Right renal pelvis (tissue), 4 donors: ENCODE measurements at regions not wholly inside any gene's neighbourhood (a gene's known extent, or its start where the extent isn't known, plus 50 kb on each side); places are given as distances from the start of the nearest gene placed in this dataset.

Source experiments
- DNase-seq, 4 donors: peaks; one replicate each; pipeline ENCODE4 v3.0.0-alpha.2; 2013; ENCODE audit warnings: low read depth in 4 of 4, low spot score in 3 of 4, missing footprints in 1 of 4

- no peak for DNase-seq
Measured at GRCh38 chr4:125155251-125155650, 159.5 kb upstream of the FAT4 start.

- DNase-seq, result no peak
Measured at GRCh38 chr4:125140966-125141495, 173.7 kb upstream of the FAT4 start.

- no peak for DNase-seq
Measured at GRCh38 chr4:125135652-125136051, 179.1 kb upstream of the FAT4 start.

- DNase-seq, result no peak
Measured at GRCh38 chr4:125132729-125133128, 182.0 kb upstream of the FAT4 start.

GRCh38 chr4:125131891-125132680, 182.7 kb upstream of the FAT4 start:
- no peak for DNase-seq

GRCh38 chr4:125125276-125125675, 189.5 kb upstream of the FAT4 start:
- no peak for DNase-seq

- DNase-seq, result peak in 1 of 4 donors; percentile 16
Measured at GRCh38 chr4:125123570-125124109, 191.1 kb upstream of the FAT4 start.

- DNase-seq, result no peak
Measured at GRCh38 chr4:125121581-125121980, 193.2 kb upstream of the FAT4 start.

GRCh38 chr4:125116431-125116830, 198.3 kb upstream of the FAT4 start:
- no peak for DNase-seq

GRCh38 chr4:125115941-125116340, 198.8 kb upstream of the FAT4 start:
- DNase-seq, result no peak

- DNase-seq, result no peak
Measured at GRCh38 chr4:125115476-125115875, 199.3 kb upstream of the FAT4 start.

- no peak for DNase-seq
Measured at GRCh38 chr4:125112536-125112935, 202.2 kb upstream of the FAT4 start.

- no peak for DNase-seq
Measured at GRCh38 chr4:125111323-125111722, 203.4 kb upstream of the FAT4 start.

GRCh38 chr4:125105561-125105960, 209.2 kb upstream of the FAT4 start:
- no peak for DNase-seq

- no peak for DNase-seq
Measured at GRCh38 chr4:125104616-125105015, 210.1 kb upstream of the FAT4 start.

GRCh38 chr4:125101719-125102118, 213.0 kb upstream of the FAT4 start:
- no peak for DNase-seq

- no peak for DNase-seq
Measured at GRCh38 chr4:125097729-125098128, 217.0 kb upstream of the FAT4 start.

GRCh38 chr4:125096662-125097061, 218.1 kb upstream of the FAT4 start:
- no peak for DNase-seq

- DNase-seq, result no peak
Measured at GRCh38 chr4:125091541-125091940, 223.2 kb upstream of the FAT4 start.

GRCh38 chr4:125091101-125091500, 223.7 kb upstream of the FAT4 start:
- peak in 2 of 4 donors; percentile 6 to 7 for DNase-seq

- no peak for DNase-seq
Measured at GRCh38 chr4:125084608-125085007, 230.1 kb upstream of the FAT4 start.

- DNase-seq, result no peak
Measured at GRCh38 chr4:125082729-125083417, 231.9 kb upstream of the FAT4 start.
